ENCODE measurements at regions not wholly inside any gene's neighbourhood (a gene's known extent, or its start where the extent isn't known, plus 50 kb on each side); places are given as distances from the start of the nearest gene placed in this dataset.
"Not testable (repeated sequence)": the region's sequence is repeated elsewhere in the genome, so short reads cannot be mapped to it uniquely, and the experiment has no call there.

DNA sequence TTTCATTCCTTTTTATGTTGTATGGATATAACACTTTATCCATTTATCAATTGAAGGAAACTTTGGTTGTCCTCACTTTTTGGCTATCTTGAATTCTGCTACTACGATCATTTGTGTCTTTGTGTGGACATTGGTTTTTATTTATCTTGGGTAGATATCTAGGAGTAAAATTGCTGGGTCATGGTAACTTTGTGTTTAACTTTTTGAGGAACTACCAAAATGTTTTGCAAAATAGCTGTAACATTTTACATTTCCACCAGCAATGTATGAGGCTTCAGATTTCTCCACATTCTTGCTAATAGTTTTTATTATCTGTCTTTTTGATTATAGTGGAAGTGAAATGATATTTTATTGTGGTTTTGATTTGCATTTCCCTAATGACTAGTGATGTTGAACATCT lies 55.6 kb downstream of the TLNRD1 start:
- DNase-seq (ENCODE audit: low read depth): no peak

DNA sequence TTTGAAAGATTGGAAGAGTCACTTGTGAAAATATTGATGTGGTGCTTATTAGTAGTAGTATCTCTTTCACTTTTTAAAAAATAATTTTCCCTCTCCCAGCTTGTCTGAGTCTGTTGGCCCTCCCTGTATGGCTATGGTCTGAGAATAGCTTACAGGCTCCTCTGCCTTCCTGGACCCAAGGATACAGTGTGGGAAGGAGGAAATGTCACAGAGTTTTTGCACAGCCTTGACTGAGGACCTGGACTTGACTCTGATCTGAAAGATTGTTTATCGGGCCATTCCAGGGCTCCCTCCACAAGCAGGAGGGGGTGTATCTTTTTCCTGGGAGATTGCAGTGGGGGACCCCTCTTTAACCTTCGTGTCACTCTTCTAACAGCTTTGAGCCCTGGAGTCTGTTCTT lies 59.7 kb downstream of the TLNRD1 start:
- no peak for DNase-seq (ENCODE audit: low read depth)

DNA sequence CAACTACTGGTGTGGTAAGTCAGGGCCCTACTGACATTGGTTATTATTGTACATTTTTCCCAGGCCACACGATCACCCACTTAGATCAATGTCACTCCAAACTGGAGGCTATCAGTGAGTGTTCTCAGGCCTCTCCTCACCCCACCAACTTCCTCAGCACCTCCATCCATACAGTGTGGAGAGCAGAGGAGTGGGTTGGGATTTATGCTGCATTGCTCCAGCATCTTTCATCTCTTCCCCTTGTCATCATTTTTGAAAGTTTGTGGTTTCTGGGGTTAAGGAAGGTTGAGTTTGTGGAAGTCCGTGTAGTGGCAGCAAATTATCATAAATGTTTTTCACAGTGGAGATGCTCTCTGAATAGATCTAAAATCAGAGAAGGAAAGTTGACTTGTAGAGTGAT lies 60.2 kb downstream of the TLNRD1 start:
- DNase-seq (ENCODE audit: low read depth): peak; percentile 10

DNA sequence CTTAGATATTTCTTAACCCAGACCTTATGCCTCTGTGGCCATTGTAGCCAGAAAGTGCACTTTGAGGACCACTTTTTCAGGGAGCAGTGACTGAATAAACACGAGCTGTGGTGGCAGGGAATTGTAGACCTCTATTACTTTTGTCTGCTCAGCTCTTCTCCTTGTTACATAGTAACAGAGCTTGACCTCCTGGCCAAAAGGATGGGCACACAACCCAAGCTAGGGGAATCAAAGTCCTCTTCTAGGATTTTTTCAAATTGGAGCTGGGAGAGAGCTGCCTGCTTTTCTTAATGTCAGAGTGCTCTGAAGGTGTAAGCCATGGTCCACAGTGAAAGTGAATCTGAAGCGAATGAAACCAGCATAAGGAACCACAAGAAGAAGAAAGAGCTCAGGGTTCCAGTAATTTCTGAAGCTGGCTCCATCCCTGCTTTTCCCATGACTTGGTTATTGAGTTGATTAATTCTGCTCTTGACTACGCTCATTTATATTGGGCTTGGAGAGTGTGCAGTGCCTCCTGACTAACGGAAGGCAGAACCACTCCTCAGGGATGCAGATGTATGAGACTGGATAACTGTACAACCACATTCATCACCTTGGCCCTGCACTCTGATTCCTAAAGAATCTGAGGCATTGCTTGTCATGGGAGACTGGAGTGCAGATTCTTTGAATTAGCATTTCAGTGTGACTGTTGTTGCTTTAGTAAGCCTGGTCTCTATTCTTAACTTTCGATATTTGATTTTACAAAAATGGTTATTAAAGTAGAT lies 60.9 kb downstream of the TLNRD1 start:
- no peak for DNase-seq (ENCODE audit: low read depth)

DNA sequence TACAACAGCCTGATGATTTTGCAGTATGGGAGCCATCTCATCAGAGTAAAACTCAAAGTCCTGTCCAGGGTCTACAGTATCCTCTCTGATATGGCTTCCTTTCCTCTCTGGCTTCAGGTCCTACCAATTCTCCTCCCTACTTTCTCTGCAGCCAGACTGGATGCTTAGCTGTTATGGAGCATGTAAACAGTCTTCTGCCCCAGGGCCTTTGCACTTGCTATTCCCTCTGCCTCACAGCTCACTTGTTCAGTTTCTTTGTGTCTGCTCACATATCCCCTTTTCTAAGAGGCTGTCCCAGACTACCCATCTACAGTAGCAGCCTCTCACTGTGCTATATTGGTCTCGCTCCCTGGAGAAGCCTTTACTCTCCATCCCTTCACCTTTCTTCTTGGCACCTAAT lies 62.2 kb downstream of the TLNRD1 start:
- no peak for DNase-seq (ENCODE audit: low read depth)

DNA sequence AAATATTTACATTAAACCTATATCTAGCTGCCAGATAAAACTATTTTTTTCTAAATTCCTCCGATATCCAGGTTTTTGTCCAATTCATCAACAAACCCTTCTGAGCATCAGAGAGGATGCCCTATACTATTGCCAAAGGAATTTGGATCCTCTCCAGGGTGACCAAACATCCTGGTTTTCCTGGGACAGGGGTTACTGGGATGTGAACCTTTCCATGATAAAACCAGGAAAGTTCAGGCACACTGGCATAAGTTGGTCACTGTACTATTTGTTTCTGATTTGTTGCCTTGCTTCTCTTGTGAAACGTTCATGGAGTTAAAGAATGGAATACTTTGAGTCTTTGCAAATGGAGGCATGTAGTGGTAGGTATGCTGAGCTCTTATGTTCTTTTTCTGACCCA lies 63.5 kb downstream of the TLNRD1 start:
- no peak for DNase-seq (ENCODE audit: low read depth)

DNA sequence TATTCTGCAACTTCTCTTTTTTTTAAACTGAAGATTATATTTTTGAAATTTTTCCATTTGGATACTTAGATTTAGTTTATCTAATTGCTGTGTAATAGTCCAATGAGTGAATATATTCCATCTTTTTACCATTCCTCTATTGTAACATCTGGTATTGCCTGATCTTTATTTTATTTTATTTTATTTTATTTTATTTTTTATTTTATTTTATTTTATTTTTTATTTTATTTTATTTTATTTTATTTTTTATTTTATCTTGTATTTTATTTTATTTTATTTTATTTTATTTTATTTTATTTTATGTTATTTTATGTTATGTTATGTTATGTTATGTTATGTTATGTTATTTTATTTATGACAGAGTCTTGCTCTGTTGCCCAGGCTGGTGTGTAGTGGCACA lies 66.5 kb upstream of the CFAP161 start:
- DNase-seq (ENCODE audit: low read depth): not testable (repeated sequence)

DNA sequence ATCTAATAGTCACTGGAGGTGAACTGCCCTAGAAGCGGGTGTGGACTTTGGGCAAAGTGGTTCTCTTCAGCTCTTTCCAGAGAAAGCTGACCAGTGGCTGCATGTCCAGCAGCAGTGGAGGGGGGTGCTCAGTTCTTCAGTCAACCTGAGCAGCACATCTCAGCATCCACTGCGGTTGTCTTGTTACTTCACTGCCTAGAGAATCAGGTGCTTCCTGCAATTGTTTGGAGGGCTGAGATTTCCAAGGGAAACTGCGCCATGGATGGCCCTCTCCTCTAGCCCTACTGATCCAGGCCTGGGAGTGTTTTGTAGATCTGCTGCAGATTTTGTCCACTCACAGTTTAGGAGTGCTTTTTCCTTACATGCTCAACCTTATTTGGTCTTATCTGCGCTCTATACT lies 65.6 kb upstream of the CFAP161 start:
- no peak for DNase-seq (ENCODE audit: low read depth)

DNA sequence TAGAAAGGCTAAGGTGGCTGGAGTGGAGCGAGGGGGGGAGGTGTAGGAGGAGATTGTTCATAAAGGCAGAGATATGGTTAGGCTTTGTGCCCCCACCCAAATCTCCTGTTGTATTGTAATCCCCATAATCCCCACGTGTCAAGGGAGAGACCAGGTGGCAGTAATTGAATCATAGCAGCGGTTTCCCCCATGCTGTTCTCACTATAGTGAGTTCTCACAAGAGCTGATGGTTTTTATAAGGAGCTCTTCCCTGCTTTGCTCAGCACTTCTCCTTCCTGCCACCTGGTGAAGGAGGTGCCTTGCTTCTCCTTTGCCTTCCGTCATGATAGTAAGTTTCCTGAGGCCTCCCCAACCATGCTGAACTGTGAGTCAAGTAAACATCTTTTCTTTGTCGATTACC lies 64.7 kb upstream of the CFAP161 start:
- no peak for DNase-seq (ENCODE audit: low read depth)

DNA sequence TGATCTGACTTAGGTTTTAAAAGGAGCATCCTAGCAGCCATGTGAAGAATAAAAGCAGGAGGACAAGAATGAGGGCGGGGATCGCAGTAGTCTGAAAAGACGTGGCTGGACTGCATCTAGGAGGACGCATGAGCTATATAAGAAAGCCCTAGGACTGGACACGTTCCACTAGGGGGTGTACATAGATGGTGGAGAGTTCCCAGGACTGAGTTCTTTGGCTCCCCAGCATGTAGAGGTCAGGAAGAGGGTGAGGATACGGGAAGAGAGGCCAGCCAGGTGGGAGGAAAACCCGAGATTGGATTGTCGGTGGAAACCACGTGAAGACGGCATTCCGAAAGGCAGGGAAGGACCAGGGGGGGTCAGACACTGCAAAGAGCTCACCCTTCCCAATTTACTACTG lies 64.2 kb upstream of the CFAP161 start:
- DNase-seq (ENCODE audit: low read depth): no peak

DNA sequence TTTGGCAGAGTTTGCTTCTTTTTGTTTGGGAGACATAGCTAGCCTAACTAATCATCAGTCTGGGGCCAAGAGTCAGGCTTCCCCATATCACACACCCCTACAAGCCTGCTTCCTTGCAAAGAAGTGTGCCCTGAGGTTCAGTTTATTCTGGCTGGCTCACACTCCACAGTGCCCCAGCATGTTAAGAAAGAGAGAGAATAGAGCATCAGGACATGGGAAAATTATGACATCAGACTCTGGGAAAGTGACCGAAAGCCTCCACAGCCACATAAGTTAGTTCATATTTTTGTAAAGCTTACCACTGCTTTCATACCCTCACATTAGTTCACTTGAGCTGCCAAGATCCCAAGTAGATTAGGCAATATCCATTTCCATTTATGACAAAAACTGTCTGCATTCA lies 63.0 kb upstream of the CFAP161 start:
- peak; percentile 62 for DNase-seq (ENCODE audit: low read depth)

DNA sequence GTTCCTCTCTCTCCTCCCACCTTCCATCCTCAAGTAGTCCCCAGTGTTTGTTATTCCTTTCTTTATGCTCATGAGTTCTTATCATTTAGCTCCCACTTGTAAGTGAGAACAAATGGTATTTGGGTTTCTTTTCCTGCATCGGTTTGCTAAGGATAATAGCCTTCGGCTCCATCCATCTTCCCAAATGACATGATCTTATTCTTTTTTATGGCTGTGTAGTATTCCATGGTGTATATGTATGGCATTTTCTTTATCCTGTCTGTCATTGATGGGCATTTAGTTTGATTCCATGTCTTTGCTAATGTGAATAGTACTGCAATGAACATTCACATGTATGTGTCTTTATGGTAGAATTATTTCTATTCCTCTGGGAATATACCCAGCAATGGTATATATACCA lies 62.4 kb upstream of the CFAP161 start:
- no peak for DNase-seq (ENCODE audit: low read depth)

DNA sequence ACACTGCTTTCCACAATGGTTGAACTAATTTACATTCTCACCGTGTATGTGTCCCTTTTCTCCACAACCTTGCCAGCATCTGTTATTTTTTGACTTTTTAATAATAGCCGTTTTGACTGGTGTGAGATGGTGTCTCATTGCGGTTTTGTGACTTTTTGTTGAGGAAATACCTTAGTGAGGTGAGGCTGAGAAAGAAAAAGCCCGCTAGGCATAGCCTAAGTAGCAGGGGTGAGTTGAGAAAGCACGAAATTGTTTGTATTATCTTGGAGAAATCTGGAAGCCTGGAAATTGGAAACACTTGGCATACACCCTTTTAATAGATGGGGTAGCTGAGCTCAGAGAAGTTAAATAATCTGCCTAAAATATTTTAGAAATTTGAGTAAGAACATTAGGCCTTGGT lies 61.5 kb upstream of the CFAP161 start:
- peak; percentile 56 for DNase-seq (ENCODE audit: low read depth)

DNA sequence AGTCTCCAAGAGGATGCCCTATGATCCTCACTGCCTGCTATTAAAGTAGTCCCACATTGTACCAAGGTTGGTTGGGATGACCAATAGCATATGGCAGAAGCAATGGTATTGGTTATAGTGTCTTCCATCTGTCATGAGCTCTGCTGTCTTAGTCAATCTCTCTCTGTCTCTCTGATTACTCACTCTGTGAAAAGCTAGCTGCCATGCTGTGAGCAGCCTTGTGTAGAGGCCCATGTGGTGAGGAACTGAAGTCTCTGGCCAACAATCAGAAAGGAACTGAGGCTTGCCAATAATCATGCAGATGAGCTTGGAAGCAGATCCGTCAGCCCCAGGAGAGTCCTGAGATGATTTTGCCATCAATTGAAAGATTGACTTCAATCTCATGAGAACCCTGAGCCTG lies 60.3 kb upstream of the CFAP161 start:
- no peak for DNase-seq (ENCODE audit: low read depth)

DNA sequence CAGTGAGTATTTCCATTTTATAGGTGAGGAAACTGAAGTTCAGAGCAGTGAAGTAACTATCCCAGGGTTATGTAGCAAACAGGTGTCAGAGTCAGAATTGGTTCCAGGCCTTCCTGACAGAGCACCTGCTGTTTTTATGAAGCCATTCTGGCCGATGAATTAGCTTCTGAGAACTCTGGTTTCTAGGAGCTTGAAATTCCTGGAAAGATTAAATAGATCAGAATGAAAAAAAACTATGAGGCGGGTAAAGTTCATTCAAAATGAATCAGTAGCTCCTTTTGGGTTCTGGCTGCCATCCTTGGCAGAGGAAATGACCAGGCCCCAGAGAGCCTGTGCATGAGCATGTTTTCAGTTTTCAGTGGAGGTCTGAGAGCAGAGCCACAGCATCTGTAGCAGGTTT lies 59.3 kb upstream of the CFAP161 start:
- no peak for DNase-seq (ENCODE audit: low read depth)

DNA sequence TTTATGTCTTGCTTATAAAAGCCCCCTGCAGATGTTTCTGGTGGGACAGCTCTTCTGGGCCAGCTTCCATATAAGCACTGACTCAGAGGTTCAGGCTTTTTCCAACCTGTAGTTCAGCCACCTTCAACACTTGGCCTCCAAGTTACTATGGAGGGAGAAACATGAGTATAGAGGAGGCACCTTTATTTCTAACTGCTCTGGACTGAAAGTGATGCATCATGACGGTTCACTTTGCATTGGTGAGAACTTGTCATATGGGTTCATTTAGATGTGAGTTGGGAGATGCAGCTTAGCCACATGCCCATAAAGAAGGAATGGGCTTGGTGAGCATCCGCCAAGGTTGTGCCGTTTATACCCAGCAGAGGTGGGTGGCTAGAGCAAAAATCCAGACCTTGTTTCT lies 58.8 kb upstream of the CFAP161 start:
- no peak for DNase-seq (ENCODE audit: low read depth)

DNA sequence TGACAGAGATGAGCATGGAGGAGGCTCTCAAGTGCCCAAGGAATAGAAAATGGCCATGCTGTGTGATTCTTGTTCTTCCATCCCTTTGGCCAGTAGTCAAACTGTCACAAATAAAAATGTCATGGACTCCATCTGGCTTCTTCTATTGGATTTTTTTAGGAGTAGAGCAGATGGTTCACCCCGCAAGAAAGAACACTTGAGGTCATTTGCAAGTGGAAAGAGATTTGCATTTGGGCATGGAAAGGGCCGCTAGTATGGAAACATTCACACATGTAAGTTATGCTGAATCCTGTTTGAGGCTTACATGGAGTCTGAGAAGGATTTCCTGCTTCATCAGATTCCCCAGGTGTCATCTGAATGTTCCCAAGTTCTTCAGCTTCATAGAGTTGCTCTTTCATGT lies 53.1 kb upstream of the CFAP161 start:
- no peak for DNase-seq (ENCODE audit: low read depth)

DNA sequence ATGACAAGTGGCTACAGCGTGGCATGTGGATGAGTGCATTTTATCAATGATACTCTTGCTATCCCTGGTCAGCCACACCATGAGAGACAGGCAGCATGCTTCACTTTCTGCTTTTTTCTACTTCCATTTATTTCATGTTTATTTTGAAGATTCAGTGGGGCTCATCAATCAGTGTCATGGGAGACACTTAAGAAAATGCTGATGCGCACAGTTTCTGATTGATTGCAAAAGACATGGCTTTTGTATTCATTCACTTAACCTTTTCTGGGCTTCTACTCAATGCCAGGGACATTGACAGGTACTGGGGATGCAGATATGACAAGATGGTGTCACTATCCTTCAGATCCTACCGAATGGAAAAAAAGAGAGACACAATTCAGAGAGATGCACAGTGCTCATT lies 50.9 kb upstream of the CFAP161 start:
- no peak for DNase-seq (ENCODE audit: low read depth)
